ENCODE measurements at regions not wholly inside any gene's neighbourhood (a gene's known extent, or its start where the extent isn't known, plus 50 kb on each side); places are given as distances from the start of the nearest gene placed in this dataset.

- no peak overlapping the region for H3K4me3 ChIP-seq (ENCODE audit: low read depth, poor library complexity, severe bottlenecking)
- WGBS, 2 donors, result 73 to 80% methylated on average over 2 of the region's 2 CpGs
- no peak for TF ChIP-seq POLR2A (IDR thresholded peaks at IDR 0.05)
- TF ChIP-seq, protein P1, sequence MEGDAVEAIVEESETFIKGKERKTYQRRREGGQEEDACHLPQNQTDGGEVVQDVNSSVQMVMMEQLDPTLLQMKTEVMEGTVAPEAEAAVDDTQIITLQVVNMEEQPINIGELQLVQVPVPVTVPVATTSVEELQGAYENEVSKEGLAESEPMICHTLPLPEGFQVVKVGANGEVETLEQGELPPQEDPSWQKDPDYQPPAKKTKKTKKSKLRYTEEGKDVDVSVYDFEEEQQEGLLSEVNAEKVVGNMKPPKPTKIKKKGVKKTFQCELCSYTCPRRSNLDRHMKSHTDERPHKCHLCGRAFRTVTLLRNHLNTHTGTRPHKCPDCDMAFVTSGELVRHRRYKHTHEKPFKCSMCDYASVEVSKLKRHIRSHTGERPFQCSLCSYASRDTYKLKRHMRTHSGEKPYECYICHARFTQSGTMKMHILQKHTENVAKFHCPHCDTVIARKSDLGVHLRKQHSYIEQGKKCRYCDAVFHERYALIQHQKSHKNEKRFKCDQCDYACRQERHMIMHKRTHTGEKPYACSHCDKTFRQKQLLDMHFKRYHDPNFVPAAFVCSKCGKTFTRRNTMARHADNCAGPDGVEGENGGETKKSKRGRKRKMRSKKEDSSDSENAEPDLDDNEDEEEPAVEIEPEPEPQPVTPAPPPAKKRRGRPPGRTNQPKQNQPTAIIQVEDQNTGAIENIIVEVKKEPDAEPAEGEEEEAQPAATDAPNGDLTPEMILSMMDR (IDR thresholded peaks at IDR 0.05), result no peak
- no peak for DNase-seq (ENCODE audit: low spot score in 2 of 2)
- intact Hi-C loops (cut with DNase I; ENCODE audit: low total_unique reads), result no loop called here
Measured at GRCh38 chr9:31677877-31678276, 706.6 kb upstream of the ACO1 start.

- intact Hi-C loops (cut with DNase I; ENCODE audit: low total_unique reads), result no loop called here
- H3K4me3 ChIP-seq (ENCODE audit: low read depth, poor library complexity, severe bottlenecking), result no peak overlapping the region
- TF ChIP-seq, protein P1 (IDR thresholded peaks at IDR 0.05), result no peak
- no peak for TF ChIP-seq POLR2A (IDR thresholded peaks at IDR 0.05)
- no peak for DNase-seq (ENCODE audit: low spot score in 2 of 2)
- whole genome bisulfite sequencing, 2 donors, result 64 to 67% methylated on average over 2 of the region's 2 CpGs
Measured at GRCh38 chr9:31683116-31683515, 701.3 kb upstream of the ACO1 start.

- WGBS, 2 donors, result 50 to 55% methylated on average over 2 of the region's 2 CpGs
- H3K4me3 ChIP-seq (ENCODE audit: low read depth, poor library complexity, severe bottlenecking), result no peak overlapping the region
- no peak for DNase-seq (ENCODE audit: low spot score in 2 of 2)
- intact Hi-C loops (cut with DNase I; ENCODE audit: low total_unique reads), result no loop called here
- no peak for TF ChIP-seq POLR2A (IDR thresholded peaks at IDR 0.05)
- TF ChIP-seq, protein P1 (IDR thresholded peaks at IDR 0.05), result no peak
Measured at GRCh38 chr9:31697956-31698355, 686.5 kb upstream of the ACO1 start.

- DNase-seq (ENCODE audit: low spot score in 2 of 2), result no peak
- intact Hi-C loops (cut with DNase I; ENCODE audit: low total_unique reads), result no loop called here
Measured at GRCh38 chr9:31699836-31700235, 684.6 kb upstream of the ACO1 start.

GRCh38 chr9:31700252-31701045, 684.0 kb upstream of the ACO1 start:
- DNase-seq (ENCODE audit: low spot score in 2 of 2), result no peak
- H3K4me3 ChIP-seq (ENCODE audit: low read depth, poor library complexity, severe bottlenecking), result no peak overlapping the region
- intact Hi-C loops (cut with DNase I; ENCODE audit: low total_unique reads), result no loop called here
- WGBS, 2 donors, result 74 to 77% methylated on average over 3 of the region's 3 CpGs
- TF ChIP-seq, protein P1 (IDR thresholded peaks at IDR 0.05), result no peak
- TF ChIP-seq POLR2A (IDR thresholded peaks at IDR 0.05), result no peak

More at GRCh38 chr9:31699836-31700235, 684.6 kb upstream of the ACO1 start:
- TF ChIP-seq, protein P1 (IDR thresholded peaks at IDR 0.05), result no peak
- TF ChIP-seq POLR2A (IDR thresholded peaks at IDR 0.05), result no peak
- H3K4me3 ChIP-seq (ENCODE audit: low read depth, poor library complexity, severe bottlenecking), result no peak overlapping the region

- H3K4me3 ChIP-seq (ENCODE audit: low read depth, poor library complexity, severe bottlenecking), result no peak overlapping the region
- no peak for TF ChIP-seq POLR2A (IDR thresholded peaks at IDR 0.05)
- TF ChIP-seq, protein P1 (IDR thresholded peaks at IDR 0.05), result no peak
- DNase-seq (ENCODE audit: low spot score in 2 of 2), result no peak
- WGBS, 2 donors, result 91% methylated on average over 1 of the region's 1 CpG
- intact Hi-C loops (cut with DNase I; ENCODE audit: low total_unique reads), result no loop called here
Measured at GRCh38 chr9:31702957-31703356, 681.5 kb upstream of the ACO1 start.

Measured in lower leg skin (tissue), 4 donors.